ENCODE measurements at regions not wholly inside any gene's neighbourhood (a gene's known extent, or its start where the extent isn't known, plus 50 kb on each side); places are given as distances from the start of the nearest gene placed in this dataset.

DNA sequence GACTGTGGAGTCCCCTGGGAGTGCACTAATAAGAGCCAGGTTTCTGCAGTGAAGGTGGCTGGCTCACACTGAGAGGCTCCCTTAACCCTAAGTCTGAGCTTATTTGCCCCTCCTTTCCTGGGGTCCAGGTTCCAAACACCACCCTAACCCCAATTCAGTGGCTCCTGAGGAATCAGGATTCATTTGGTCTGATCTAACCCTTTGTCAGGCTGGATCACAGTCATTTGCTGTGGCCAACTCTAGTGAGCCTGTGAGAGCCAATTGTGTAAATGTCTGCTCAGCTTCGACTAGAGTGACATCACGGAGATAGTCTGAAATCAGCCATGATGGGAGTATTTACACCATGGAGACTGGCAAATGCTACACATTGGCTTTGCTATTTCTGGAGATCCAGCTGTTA is 73.7 kb upstream of the ACAN start:
- Mint-ChIP-seq H3K9me3 (no peaks in the 10 kb centered on the region), H3K27ac (no peak overlapping the region), H3K4me3 (no peak overlapping the region), H3K27me3 (ENCODE audit: low read depth) (no peaks in the 10 kb centered on the region), H3K4me1 (ENCODE audit: low read depth) (no peaks in the 10 kb centered on the region), H3K36me3 (ENCODE audit: low read depth) (no peaks in the 10 kb centered on the region)
- CTCF ChIA-PET: no interaction called here
- intact Hi-C loops (cut with micrococcal nuclease): no loop called here
- no peak for DNase-seq

DNA sequence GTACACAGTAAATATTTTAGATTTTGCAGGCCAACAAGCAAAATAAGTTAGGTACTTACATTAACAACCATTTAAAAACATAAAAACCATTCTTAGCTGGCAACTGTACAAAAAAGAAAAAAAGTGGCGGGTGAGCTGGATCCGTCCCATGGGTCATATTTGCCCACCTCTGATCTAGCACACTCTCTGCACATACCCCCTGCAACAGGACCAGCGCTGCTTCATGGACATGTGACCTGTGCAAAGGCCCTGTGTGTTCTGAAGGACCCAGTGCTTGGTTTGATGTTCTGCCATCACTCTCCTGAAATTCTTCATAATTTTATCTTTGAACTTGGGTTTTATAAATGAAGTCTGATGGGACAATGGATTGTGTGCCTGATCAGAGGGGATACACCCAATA is 72.5 kb upstream of the ACAN start:
- Mint-ChIP-seq H3K9me3 (no peaks in the 10 kb centered on the region), H3K27me3 (ENCODE audit: low read depth) (no peaks in the 10 kb centered on the region), H3K27ac (no peak overlapping the region), H3K36me3 (ENCODE audit: low read depth) (no peaks in the 10 kb centered on the region), H3K4me1 (ENCODE audit: low read depth) (no peaks in the 10 kb centered on the region), H3K4me3 (no peak overlapping the region)
- CTCF ChIA-PET: interaction anchor here (0.6 kb wide), 1 partner anchor 486 kb away, joined by 3 read pairs; no protein-coding TSS in a partner anchor
- intact Hi-C loops (cut with micrococcal nuclease): no loop called here
- no peak for DNase-seq

DNA sequence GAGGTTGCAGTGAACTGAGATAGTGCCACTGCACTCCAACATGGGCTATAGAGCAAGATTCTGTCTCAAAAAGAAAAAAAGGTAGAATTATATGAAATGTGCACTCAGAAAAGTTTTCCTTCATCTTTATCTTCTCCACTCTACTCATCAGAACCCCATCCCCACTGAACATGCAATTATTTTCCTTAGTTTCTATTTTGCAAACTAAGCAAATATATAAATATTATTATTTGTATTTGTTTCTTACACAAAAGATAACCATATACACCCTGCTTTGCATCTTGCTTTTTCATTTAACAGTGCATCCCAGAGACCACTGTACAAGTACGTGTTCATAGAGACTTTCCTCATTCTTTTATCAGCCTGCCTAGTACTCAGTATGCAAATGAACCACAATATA is 68.0 kb upstream of the ACAN start:
- no peaks in the 10 kb centered on the region for H3K36me3 Mint-ChIP-seq (ENCODE audit: low read depth)
- no peaks in the 10 kb centered on the region for H3K9me3 Mint-ChIP-seq
- no peak overlapping the region for H3K27ac Mint-ChIP-seq
- CTCF ChIA-PET: no interaction called here
- no peak for DNase-seq
- H3K4me1 Mint-ChIP-seq (ENCODE audit: low read depth): no peaks in the 10 kb centered on the region
- no peak overlapping the region for H3K4me3 Mint-ChIP-seq
- H3K27me3 Mint-ChIP-seq (ENCODE audit: low read depth): peaks cover 6% of the 10 kb centered on the region
- intact Hi-C loops (cut with micrococcal nuclease): no loop called here

DNA sequence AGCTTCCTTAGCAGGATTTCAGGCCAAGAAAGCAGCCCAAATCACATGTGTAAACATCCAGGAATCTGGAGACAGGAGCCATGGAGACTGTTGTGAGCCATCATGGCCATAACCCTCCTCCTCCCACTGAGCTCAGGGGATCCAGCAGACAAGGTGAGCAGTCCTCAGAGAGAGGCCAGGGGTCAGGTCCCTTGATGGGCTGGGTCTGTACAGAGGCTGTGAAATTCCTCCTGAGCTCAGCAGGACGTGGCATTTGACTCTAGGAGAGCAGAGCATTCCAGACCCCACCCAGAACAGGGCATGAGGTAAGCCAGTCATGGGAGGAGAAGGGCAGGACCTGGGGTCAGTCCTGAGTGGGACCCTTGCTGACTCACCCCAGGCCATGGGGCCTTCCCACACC is 67.0 kb upstream of the ACAN start:
- Mint-ChIP-seq H3K27me3 (ENCODE audit: low read depth) (peaks cover 10% of the 10 kb centered on the region), H3K4me1 (ENCODE audit: low read depth) (no peaks in the 10 kb centered on the region), H3K4me3 (no peak overlapping the region), H3K36me3 (ENCODE audit: low read depth) (no peaks in the 10 kb centered on the region), H3K27ac (no peak overlapping the region), H3K9me3 (no peaks in the 10 kb centered on the region)
- no peak for DNase-seq
- CTCF ChIA-PET: interaction anchor here (0.6 kb wide), 1 partner anchor 45 kb away, joined by 3 read pairs; no protein-coding TSS in a partner anchor
- intact Hi-C loops (cut with micrococcal nuclease): no loop called here

DNA sequence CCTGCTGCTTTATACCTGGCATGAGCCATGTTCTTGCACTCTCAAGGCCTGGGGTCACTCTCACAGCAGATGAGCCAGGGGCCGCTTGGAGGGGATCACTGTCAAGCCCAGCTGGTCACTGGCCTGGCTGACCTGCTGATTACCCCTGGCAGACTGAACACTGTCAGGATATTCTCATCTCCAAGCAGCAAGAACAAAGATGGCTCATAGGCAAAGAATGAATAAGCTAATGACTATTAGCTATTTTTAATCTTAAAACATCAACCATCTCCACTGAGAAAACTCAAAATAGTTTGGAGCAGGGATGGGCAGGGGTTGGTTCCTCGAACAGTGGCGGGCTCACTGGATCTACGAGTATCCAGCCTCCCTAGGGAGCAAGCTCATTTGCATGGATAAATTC is 64.4 kb upstream of the ACAN start:
- no peak overlapping the region for H3K27ac Mint-ChIP-seq
- intact Hi-C loops (cut with micrococcal nuclease): no loop called here
- CTCF ChIA-PET: no interaction called here

DNA sequence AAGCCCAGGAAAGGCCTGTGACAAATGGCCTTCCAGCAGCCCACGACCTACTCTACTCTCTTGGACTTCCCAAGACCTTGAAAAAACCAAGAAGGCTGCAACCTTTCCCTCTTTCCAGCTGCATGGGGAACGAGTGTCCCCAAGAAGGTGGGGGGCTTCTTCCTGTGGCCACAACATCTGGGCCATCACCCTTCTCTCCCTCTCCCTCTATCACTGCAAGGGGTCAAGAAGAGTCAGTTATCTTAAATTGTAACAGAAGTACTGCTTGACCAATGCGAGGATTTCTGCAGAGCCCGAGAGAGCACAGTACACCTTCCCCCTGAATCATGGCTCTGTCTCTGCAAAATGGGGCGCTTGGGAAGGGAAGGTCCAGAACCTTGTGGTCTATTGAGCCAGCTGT is 63.7 kb upstream of the ACAN start:
- Mint-ChIP-seq H3K27ac (no peak overlapping the region), H3K36me3 (ENCODE audit: low read depth) (no peaks in the 10 kb centered on the region), H3K4me1 (ENCODE audit: low read depth) (no peaks in the 10 kb centered on the region), H3K27me3 (ENCODE audit: low read depth) (peaks cover 16% of the 10 kb centered on the region), H3K4me3 (no peak overlapping the region), H3K9me3 (no peaks in the 10 kb centered on the region)
- CTCF ChIA-PET: no interaction called here
- intact Hi-C loops (cut with micrococcal nuclease): no loop called here
- DNase-seq: no peak

More for the DNA sequence above, 64.4 kb upstream of the ACAN start:
- Mint-ChIP-seq H3K4me1 (ENCODE audit: low read depth) (no peaks in the 10 kb centered on the region), H3K9me3 (no peaks in the 10 kb centered on the region), H3K4me3 (no peak overlapping the region), H3K27me3 (ENCODE audit: low read depth) (peaks cover 16% of the 10 kb centered on the region), H3K36me3 (ENCODE audit: low read depth) (no peaks in the 10 kb centered on the region)
- no peak for DNase-seq

DNA sequence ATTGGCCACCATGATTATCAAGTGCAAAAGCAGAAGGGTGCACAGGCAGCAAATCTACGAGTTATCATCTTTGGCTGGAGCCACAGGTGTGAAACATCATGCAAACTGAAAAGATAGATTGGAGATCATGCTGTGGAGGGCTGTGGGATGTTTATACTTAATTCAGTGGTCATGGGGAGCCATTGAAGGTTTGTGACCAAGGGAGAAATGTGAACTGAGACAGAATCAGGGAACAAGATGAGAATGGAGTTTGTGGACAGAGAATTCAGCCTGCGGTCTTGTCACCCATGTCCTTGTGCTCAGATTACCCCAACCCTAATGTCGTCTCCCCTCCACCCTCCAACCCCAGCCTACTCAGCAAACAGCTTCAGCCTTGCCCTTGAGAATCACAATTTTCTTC is 62.9 kb upstream of the ACAN start:
- H3K27me3 Mint-ChIP-seq (ENCODE audit: low read depth): peaks cover 16% of the 10 kb centered on the region
- DNase-seq: no peak
- no peaks in the 10 kb centered on the region for H3K9me3 Mint-ChIP-seq
- H3K36me3 Mint-ChIP-seq (ENCODE audit: low read depth): no peaks in the 10 kb centered on the region
- no peak overlapping the region for H3K4me3 Mint-ChIP-seq
- intact Hi-C loops (cut with micrococcal nuclease): no loop called here
- no peak overlapping the region for H3K27ac Mint-ChIP-seq
- no peaks in the 10 kb centered on the region for H3K4me1 Mint-ChIP-seq (ENCODE audit: low read depth)
- CTCF ChIA-PET: no interaction called here

DNA sequence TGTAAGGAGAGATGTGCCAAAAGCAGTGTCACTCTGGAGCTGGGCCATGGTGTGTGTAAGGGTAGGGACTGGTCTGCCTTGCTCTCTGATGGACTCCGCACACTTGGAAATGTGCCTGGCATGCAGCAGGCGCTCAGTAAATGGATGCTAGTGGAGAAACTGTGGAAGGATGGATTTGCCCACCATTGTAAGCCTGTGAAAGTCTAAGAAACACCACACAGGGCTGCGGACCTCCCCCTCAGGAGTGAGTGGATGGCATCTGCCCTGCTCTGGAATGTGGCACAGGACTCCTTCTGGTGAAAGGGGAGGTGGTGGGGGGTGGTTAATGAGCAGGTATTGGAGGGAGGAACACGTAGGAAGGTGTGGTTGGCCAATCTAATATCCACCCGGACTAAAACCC is 62.2 kb upstream of the ACAN start:
- no peaks in the 10 kb centered on the region for H3K9me3 Mint-ChIP-seq
- H3K4me1 Mint-ChIP-seq (ENCODE audit: low read depth): no peaks in the 10 kb centered on the region
- intact Hi-C loops (cut with micrococcal nuclease): no loop called here
- H3K27ac Mint-ChIP-seq: no peak overlapping the region
- H3K27me3 Mint-ChIP-seq (ENCODE audit: low read depth): peaks cover 16% of the 10 kb centered on the region
- H3K4me3 Mint-ChIP-seq: no peak overlapping the region
- CTCF ChIA-PET: no interaction called here
- H3K36me3 Mint-ChIP-seq (ENCODE audit: low read depth): no peaks in the 10 kb centered on the region
- DNase-seq: no peak

DNA sequence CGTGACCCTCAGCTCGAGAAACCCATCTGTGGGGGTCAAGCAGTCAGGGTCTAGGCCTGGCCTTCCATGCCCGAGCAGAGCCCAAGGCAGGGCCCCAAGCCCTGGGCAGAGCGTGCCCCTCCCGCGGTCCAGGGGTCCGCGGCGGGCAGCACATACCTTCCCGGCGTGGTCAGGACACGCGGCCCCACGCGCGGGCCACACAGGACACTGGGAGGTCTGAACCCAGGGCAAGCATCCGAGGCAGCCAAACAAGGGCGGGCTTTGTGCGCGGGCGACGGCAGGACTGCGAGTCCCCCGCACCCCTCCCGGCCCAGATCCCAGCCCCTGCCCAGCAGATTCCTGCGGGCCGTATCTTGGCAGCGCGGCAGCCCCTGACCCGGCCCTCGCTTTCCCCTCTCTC is 61.6 kb upstream of the ACAN start:
- no peaks in the 10 kb centered on the region for H3K4me1 Mint-ChIP-seq (ENCODE audit: low read depth)
- no peak overlapping the region for H3K27ac Mint-ChIP-seq
- H3K4me3 Mint-ChIP-seq: no peak overlapping the region
- intact Hi-C loops (cut with micrococcal nuclease): no loop called here
- H3K27me3 Mint-ChIP-seq (ENCODE audit: low read depth): peaks cover 16% of the 10 kb centered on the region
- no peaks in the 10 kb centered on the region for H3K36me3 Mint-ChIP-seq (ENCODE audit: low read depth)
- H3K9me3 Mint-ChIP-seq: no peaks in the 10 kb centered on the region
- CTCF ChIA-PET: no interaction called here
- DNase-seq: no peak

DNA sequence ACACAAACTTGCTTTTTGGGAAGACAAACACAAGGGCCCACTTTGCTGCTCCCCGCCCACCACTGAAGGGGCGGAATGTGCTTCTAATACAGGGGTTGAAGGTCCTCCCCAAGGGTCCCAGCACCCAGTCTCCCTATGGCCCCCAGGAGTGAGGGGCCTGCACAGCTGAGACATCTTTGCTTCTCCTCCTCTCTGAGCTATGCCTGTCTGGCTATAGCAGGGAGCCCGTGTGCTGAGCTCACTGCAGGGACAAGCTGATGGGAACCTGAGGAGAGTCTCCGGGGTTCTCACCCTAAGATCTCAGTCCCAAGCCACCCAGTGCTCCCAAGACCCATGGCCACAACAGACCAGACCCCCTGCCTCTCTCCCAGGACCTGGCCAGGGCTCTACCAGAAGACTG is 61.1 kb upstream of the ACAN start:
- peaks cover 11% of the 10 kb centered on the region for H3K27me3 Mint-ChIP-seq (ENCODE audit: low read depth)
- DNase-seq: no peak
- no peaks in the 10 kb centered on the region for H3K9me3 Mint-ChIP-seq
- CTCF ChIA-PET: no interaction called here
- H3K36me3 Mint-ChIP-seq (ENCODE audit: low read depth): no peaks in the 10 kb centered on the region
- intact Hi-C loops (cut with micrococcal nuclease): no loop called here
- H3K27ac Mint-ChIP-seq: no peak overlapping the region
- no peak overlapping the region for H3K4me3 Mint-ChIP-seq
- no peaks in the 10 kb centered on the region for H3K4me1 Mint-ChIP-seq (ENCODE audit: low read depth)

DNA sequence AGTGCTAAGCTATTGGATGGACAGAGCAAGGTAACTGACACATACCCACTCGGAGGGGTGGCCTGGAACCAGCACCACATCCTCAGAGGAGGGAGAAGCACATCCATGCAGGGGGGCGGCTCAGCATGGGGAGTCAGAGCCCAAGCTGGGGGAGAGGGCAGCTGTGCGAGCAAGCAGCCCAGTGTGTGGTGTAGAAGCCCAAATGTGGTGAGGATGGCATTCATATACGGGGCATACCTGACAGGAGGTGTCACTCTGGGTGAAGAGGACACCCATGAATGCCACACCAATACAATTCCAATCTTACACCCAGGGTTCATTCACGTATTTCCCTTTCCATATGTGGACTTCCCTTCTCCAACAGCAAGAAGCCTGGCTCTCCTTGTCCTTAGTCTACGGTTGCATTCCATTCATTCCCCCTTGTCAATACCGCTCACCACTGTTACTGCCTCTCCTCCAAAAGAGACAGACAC is 58.7 kb upstream of the ACAN start:
- no peak for DNase-seq
- CTCF ChIA-PET: no interaction called here
- Mint-ChIP-seq H3K27me3 (ENCODE audit: low read depth) (peaks cover 9% of the 10 kb centered on the region), H3K27ac (no peak overlapping the region), H3K9me3 (no peaks in the 10 kb centered on the region), H3K36me3 (ENCODE audit: low read depth) (no peaks in the 10 kb centered on the region), H3K4me3 (no peak overlapping the region), H3K4me1 (ENCODE audit: low read depth) (no peaks in the 10 kb centered on the region)
- intact Hi-C loops (cut with micrococcal nuclease): no loop called here

DNA sequence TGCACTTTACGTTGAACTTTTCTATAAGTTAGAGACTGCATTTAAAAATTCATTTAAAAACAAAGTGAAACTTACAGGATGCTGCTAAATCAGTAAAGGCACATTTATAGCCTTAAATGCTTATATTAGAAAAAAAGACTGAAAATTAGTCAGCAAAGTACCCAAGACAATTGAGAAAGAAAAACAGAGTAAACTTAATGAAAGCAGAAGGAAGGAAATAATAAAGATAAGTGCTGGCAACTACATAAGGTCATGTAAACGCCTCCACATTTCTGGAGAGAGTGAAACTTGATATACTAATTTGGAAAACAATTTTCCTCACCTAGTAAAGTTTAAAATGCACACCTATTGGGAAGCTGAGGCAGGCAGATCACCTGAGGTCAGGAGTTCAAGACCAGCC is 58.2 kb upstream of the ACAN start:
- no peaks in the 10 kb centered on the region for H3K36me3 Mint-ChIP-seq (ENCODE audit: low read depth)
- no peaks in the 10 kb centered on the region for H3K4me1 Mint-ChIP-seq (ENCODE audit: low read depth)
- CTCF ChIA-PET: no interaction called here
- H3K4me3 Mint-ChIP-seq: no peak overlapping the region
- H3K27ac Mint-ChIP-seq: no peak overlapping the region
- no peak for DNase-seq
- intact Hi-C loops (cut with micrococcal nuclease): no loop called here
- peaks cover 12% of the 10 kb centered on the region for H3K27me3 Mint-ChIP-seq (ENCODE audit: low read depth)
- H3K9me3 Mint-ChIP-seq: no peaks in the 10 kb centered on the region

DNA sequence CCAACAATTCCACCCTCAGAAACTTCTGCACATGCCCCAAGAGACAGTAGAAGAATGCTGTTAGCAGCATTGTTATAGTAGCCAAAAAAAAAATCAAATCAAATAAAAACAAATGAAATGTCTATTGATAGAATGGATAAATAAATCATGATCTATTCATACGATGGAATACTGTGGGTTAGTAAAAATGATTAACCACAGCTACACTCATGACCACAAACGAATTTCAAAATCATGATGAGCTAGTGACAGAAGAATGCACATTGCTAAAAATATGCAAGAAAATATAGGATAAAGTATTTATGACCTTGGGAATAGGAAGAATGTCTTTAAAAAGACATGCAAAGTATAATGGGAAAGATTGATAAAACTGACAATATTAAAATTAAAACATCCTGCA is 57.5 kb upstream of the ACAN start:
- H3K27me3 Mint-ChIP-seq (ENCODE audit: low read depth): peaks cover 12% of the 10 kb centered on the region
- no peak for DNase-seq
- intact Hi-C loops (cut with micrococcal nuclease): no loop called here
- no peak overlapping the region for H3K4me3 Mint-ChIP-seq
- H3K9me3 Mint-ChIP-seq: no peaks in the 10 kb centered on the region
- no peaks in the 10 kb centered on the region for H3K4me1 Mint-ChIP-seq (ENCODE audit: low read depth)
- no peaks in the 10 kb centered on the region for H3K36me3 Mint-ChIP-seq (ENCODE audit: low read depth)
- no peak overlapping the region for H3K27ac Mint-ChIP-seq
- CTCF ChIA-PET: interaction anchor here (0.7 kb wide), 1 partner anchor 55 kb away, joined by 3 read pairs; no protein-coding TSS in a partner anchor

DNA sequence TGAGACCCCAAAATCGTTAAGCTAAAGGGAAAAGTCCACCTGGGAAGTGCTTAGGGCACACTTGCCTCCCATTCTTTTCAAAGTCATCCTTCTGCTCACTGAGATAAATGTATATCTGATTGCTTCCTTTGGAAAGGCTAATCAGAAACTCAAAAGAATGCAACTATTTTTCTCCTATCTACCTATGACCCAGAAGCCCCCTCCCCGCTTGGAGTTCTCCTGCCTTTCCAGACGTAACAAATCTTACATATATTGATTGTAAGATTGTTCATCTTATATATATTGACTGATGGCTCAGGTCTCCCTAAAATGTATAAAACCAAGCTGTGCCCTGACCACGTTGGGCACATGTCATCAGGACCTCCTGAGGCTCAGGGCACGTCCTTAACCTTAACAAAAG is 56.8 kb upstream of the ACAN start:
- Mint-ChIP-seq H3K27ac (no peak overlapping the region), H3K27me3 (ENCODE audit: low read depth) (peaks cover 8% of the 10 kb centered on the region), H3K9me3 (no peaks in the 10 kb centered on the region), H3K4me1 (ENCODE audit: low read depth) (no peaks in the 10 kb centered on the region), H3K4me3 (no peak overlapping the region), H3K36me3 (ENCODE audit: low read depth) (no peaks in the 10 kb centered on the region)
- CTCF ChIA-PET: interaction anchor here (0.7 kb wide), 1 partner anchor 56 kb away, joined by 3 read pairs; no protein-coding TSS in a partner anchor
- no peak for DNase-seq
- intact Hi-C loops (cut with micrococcal nuclease): no loop called here
